SK-N-SH (cell line): ENCODE measurements at regions not wholly inside any gene's neighbourhood (a gene's known extent, or its start where the extent isn't known, plus 50 kb on each side); places are given as distances from the start of the nearest gene placed in this dataset.

ENCODE experiments used
- CTCF ChIA-PET: fragments of 300-600, 350-600 bp; formaldehyde crosslinking; extraction: SDS; loops from one replicate; lab custom pipeline; 2021; lab: Yijun Ruan, JAX
- POLR2A ChIA-PET: fragments of 350-600 bp; sonication (Branson Sonifier 250); formaldehyde crosslinking; extraction: SDS; loops from one replicate; lab custom pipeline; 2020; ENCODE audit warnings: antibody characterized with exemption, inconsistent platforms; lab: Yijun Ruan, JAX
- DNase-seq: peaks from one replicate; pipeline ENCODE4 v3.0.0; 2012
- H2AFZ ChIP-seq: fragments of 200-600 bp; sonication (generic); 2 replicates; pipeline ENCODE4 v1.8.1; 2016; ENCODE audit warnings: antibody characterized with exemption, mild to moderate bottlenecking, low read depth
- H3F3A ChIP-seq: fragments of 200-600 bp; sonication (generic); replicated peaks from 2 replicates; pipeline ENCODE3; 2016; ENCODE audit warnings: antibody characterized with exemption, mild to moderate bottlenecking; ENCODE audit not compliant: insufficient read depth
- H3K27ac ChIP-seq, 2 experiments: fragments of 200-500 bp in 1 of 2; fragments of 200-600 bp in 1 of 2; sonication (Bioruptor generic) in 1 of 2; sonication (generic), shearing (Covaris generic) in 1 of 2; 2 replicates each; pipeline versions ENCODE4 v1.5.1 to v1.6.1; 2014 to 2016; ENCODE audit warnings: low read depth in 2 of 2, inconsistent platforms in 1 of 2, low read length in 1 of 2, mild to moderate bottlenecking in 1 of 2, mixed read lengths in 1 of 2
- H3K27me3 ChIP-seq: fragments of 200-600 bp; sonication (generic), shearing (Covaris generic); 2 replicates; pipeline ENCODE4 v1.6.1; 2016; ENCODE audit warnings: mixed run types; ENCODE audit not compliant: insufficient read depth
- H3K36me3 ChIP-seq, 2 experiments: fragments of 200-500 bp in 1 of 2; fragments of 200-600 bp in 1 of 2; sonication (Bioruptor generic) in 1 of 2; sonication (generic) in 1 of 2; replicated peaks in 1 of 2; 2 replicates each; pipeline versions ENCODE3 to v1.5.1; 2014 to 2016; ENCODE audit warnings: low read length in 1 of 2, mild to moderate bottlenecking in 1 of 2; ENCODE audit not compliant: insufficient read depth in 2 of 2, control insufficient read depth in 1 of 2
- H3K4me1 ChIP-seq, 2 experiments: fragments of 200-500 bp in 1 of 2; fragments of 200-600 bp in 1 of 2; sonication (Bioruptor generic) in 1 of 2; sonication (generic), shearing (Covaris generic) in 1 of 2; 2 replicates each; pipeline versions ENCODE4 v1.5.1 to v1.6.1; 2014 to 2016; ENCODE audit warnings: low read depth in 1 of 2, low read length in 1 of 2, mixed run types in 1 of 2; ENCODE audit not compliant: insufficient read depth in 2 of 2, control insufficient read depth in 1 of 2
- H3K4me2 ChIP-seq: fragments of 200-600 bp; sonication (generic), shearing (Covaris generic); 2 replicates; pipeline ENCODE4 v1.6.1; 2017; ENCODE audit warnings: mixed run types
- H3K4me3 ChIP-seq, 2 experiments: fragments of 200-500 bp in 1 of 2; fragments of 200-600 bp in 1 of 2; sonication (Bioruptor generic) in 1 of 2; sonication (generic), shearing (Covaris generic) in 1 of 2; 2 replicates each; pipeline versions ENCODE4 v1.5.1 to v1.8.1; 2014 to 2016; ENCODE audit warnings: low read depth in 2 of 2, inconsistent platforms in 1 of 2, low read length in 1 of 2, mild to moderate bottlenecking in 1 of 2, mixed read lengths in 1 of 2, moderate library complexity in 1 of 2
- H3K79me2 ChIP-seq: fragments of 200-600 bp; sonication (generic); 2 replicates; pipeline ENCODE4 v1.8.1; 2017; ENCODE audit warnings: mild to moderate bottlenecking; ENCODE audit not compliant: insufficient read depth
- H3K9ac ChIP-seq: fragments of 200-600 bp; sonication (generic); 2 replicates; pipeline ENCODE4 v1.6.1; 2017; ENCODE audit warnings: mixed run types
- H3K9me2 ChIP-seq: fragments of 200-600 bp; sonication (generic); 2 replicates; pipeline ENCODE4 v1.6.1; 2017; ENCODE audit warnings: mixed run types
- H3K9me3 ChIP-seq: fragments of 200-600 bp; sonication (generic); 2 replicates; pipeline ENCODE4 v1.6.1; 2017; ENCODE audit warnings: mixed run types, mild to moderate bottlenecking, moderate library complexity
- H4K20me1 ChIP-seq: fragments of 200-600 bp; sonication (generic); 2 replicates; pipeline ENCODE4 v1.6.1; 2017; ENCODE audit warnings: mild to moderate bottlenecking, mixed run types; ENCODE audit not compliant: insufficient read depth
- ELF1 ChIP-seq: IDR thresholded peaks from 2 replicates; pipeline ENCODE4 v1.4.0; 2012
- MEF2A ChIP-seq: IDR thresholded peaks from 2 replicates; pipeline ENCODE4 v1.4.0; 2012; ENCODE audit warnings: low read depth, borderline replicate concordance
- NFIC ChIP-seq: IDR thresholded peaks from 2 replicates; pipeline ENCODE4 v1.4.0; 2012; ENCODE audit warnings: borderline replicate concordance
- NRF1 ChIP-seq: IDR thresholded peaks from 2 replicates; pipeline ENCODE4 v1.6.1; 2012; ENCODE audit warnings: low read depth, mild to moderate bottlenecking, low read length
- TAF1 ChIP-seq: IDR thresholded peaks from 2 replicates; pipeline ENCODE4 v1.6.1; 2012; ENCODE audit warnings: low read depth, mild to moderate bottlenecking, low read length, moderate library complexity, borderline replicate concordance
- WGBS: methylation state at CpG from one replicate; pipeline ENCODE4 v1.1.6; 2017; ENCODE audit warnings: low lambda C conversion rate; 5-methylcytosine and 5-hydroxymethylcytosine counted together
- TF ChIP-seq, protein P1 (sequence below): fragments of 150-350 bp; IDR thresholded peaks from 2 replicates; pipeline ENCODE4 v1.6.1; 2016; ENCODE audit warnings: mild to moderate bottlenecking, low read depth, low read length
- TF ChIP-seq, protein P2 (sequence below): IDR thresholded peaks from 2 replicates; pipeline ENCODE4 v1.4.0; 2012; ENCODE audit warnings: low read depth, borderline replicate concordance
- TF ChIP-seq, protein P3 (sequence below): IDR thresholded peaks from 2 replicates; pipeline ENCODE4 v1.6.1; 2012; ENCODE audit warnings: mild to moderate bottlenecking, low read depth, low read length, moderate library complexity
- TF ChIP-seq, protein P4 (sequence below): fragments of 150-350 bp; IDR thresholded peaks from 2 replicates; pipeline ENCODE4 v1.6.1; 2017; ENCODE audit warnings: antibody characterized with exemption, low read length, low read depth, borderline replicate concordance

DNA sequence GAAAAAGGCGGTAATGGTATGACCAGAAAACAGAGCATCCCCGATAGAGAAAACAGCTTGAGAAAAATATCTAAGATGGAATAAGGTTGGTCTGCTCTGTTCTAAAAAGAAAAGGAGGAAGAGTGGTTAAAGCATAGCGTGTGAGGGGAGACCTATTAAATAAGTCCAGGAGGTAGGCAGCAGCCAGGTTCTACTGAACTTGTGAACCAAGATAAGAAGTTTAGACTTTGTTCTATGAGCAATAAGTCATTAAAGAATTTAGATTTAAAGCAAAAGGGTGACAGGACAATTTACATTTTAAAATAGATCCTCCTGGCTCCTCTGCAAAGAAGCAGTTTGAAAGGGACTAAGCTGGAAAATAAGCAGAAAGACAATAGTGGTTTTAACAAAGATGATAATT, 81.3 kb upstream of the COX7C start:
- Histone ChIP-seq H3F3A (no peaks in the 10 kb centered on the region), H3K36me3 (no peaks in the 10 kb centered on the region), H3K9me2 (no peaks in the 10 kb centered on the region), H2AFZ (no peak overlapping the region), H3K27ac (no peak overlapping the region), H3K27me3 (no peaks in the 10 kb centered on the region; the same call in 1 of the 2 replicates), H3K79me2 (no peaks in the 10 kb centered on the region), H3K4me1 (no peaks in the 10 kb centered on the region), H3K4me2 (no peak overlapping the region), H3K9me3 (no peaks in the 10 kb centered on the region), H3K9ac (no peak overlapping the region), H3K4me3 (no peak overlapping the region), H4K20me1 (no peaks in the 10 kb centered on the region)
- no peak for DNase-seq
- POLR2A ChIA-PET = no interaction called here
- WGBS = 36% methylated on average over 3 of the region's 3 CpGs
- TF ChIP-seq, protein P1, sequence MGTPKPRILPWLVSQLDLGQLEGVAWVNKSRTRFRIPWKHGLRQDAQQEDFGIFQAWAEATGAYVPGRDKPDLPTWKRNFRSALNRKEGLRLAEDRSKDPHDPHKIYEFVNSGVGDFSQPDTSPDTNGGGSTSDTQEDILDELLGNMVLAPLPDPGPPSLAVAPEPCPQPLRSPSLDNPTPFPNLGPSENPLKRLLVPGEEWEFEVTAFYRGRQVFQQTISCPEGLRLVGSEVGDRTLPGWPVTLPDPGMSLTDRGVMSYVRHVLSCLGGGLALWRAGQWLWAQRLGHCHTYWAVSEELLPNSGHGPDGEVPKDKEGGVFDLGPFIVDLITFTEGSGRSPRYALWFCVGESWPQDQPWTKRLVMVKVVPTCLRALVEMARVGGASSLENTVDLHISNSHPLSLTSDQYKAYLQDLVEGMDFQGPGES = no peak
- TF ChIP-seq, protein P2, sequence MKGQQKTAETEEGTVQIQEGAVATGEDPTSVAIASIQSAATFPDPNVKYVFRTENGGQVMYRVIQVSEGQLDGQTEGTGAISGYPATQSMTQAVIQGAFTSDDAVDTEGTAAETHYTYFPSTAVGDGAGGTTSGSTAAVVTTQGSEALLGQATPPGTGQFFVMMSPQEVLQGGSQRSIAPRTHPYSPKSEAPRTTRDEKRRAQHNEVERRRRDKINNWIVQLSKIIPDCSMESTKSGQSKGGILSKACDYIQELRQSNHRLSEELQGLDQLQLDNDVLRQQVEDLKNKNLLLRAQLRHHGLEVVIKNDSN = no peak
- TF ChIP-seq NFIC = no peak
- CTCF ChIA-PET = no interaction called here

DNA sequence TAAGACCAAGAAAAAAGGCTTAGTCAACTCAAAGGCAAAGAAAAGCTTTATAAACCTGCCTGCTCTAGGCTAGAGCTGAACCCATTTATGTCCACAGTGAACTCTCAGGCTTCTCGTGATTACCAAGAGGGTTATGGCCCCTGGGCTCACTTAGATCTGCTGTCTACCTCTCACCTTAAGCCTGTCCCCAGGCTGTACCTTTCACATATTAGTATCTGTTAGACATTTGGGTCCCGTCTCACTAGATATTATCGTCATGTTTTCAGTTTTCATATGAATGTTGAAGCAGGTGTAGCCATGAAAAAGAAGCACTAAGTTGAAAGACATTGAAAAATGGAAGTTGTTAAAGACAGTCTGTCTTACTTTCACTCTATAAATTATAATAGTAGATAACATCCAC, 75.2 kb upstream of the COX7C start:
- Histone ChIP-seq H3K4me3 (no peak overlapping the region), H3K27ac (no peak overlapping the region), H4K20me1 (no peaks in the 10 kb centered on the region), H3K9me3 (no peaks in the 10 kb centered on the region), H3F3A (no peaks in the 10 kb centered on the region), H3K36me3 (no peaks in the 10 kb centered on the region), H3K9me2 (no peaks in the 10 kb centered on the region), H3K4me1 (no peaks in the 10 kb centered on the region), H3K27me3 (no peaks in the 10 kb centered on the region), H3K4me2 (no peak overlapping the region), H3K9ac (no peak overlapping the region), H3K79me2 (no peaks in the 10 kb centered on the region), H2AFZ (no peak overlapping the region)
- no peak for TF ChIP-seq NFIC
- TF ChIP-seq NRF1 = no peak
- TF ChIP-seq, protein P3, sequence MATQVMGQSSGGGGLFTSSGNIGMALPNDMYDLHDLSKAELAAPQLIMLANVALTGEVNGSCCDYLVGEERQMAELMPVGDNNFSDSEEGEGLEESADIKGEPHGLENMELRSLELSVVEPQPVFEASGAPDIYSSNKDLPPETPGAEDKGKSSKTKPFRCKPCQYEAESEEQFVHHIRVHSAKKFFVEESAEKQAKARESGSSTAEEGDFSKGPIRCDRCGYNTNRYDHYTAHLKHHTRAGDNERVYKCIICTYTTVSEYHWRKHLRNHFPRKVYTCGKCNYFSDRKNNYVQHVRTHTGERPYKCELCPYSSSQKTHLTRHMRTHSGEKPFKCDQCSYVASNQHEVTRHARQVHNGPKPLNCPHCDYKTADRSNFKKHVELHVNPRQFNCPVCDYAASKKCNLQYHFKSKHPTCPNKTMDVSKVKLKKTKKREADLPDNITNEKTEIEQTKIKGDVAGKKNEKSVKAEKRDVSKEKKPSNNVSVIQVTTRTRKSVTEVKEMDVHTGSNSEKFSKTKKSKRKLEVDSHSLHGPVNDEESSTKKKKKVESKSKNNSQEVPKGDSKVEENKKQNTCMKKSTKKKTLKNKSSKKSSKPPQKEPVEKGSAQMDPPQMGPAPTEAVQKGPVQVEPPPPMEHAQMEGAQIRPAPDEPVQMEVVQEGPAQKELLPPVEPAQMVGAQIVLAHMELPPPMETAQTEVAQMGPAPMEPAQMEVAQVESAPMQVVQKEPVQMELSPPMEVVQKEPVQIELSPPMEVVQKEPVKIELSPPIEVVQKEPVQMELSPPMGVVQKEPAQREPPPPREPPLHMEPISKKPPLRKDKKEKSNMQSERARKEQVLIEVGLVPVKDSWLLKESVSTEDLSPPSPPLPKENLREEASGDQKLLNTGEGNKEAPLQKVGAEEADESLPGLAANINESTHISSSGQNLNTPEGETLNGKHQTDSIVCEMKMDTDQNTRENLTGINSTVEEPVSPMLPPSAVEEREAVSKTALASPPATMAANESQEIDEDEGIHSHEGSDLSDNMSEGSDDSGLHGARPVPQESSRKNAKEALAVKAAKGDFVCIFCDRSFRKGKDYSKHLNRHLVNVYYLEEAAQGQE = no peak
- no peak for TF ChIP-seq MEF2A
- TF ChIP-seq ELF1 = no peak
- TF ChIP-seq, protein P4, sequence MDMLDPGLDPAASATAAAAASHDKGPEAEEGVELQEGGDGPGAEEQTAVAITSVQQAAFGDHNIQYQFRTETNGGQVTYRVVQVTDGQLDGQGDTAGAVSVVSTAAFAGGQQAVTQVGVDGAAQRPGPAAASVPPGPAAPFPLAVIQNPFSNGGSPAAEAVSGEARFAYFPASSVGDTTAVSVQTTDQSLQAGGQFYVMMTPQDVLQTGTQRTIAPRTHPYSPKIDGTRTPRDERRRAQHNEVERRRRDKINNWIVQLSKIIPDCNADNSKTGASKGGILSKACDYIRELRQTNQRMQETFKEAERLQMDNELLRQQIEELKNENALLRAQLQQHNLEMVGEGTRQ = no peak
- TF ChIP-seq, protein P1 = no peak
- TF ChIP-seq TAF1 = no peak
- ChIA-PET POLR2A (no interaction called here), CTCF (no interaction called here)
- 10% methylated on average over 3 of the region's 3 CpGs for WGBS
- no peak for DNase-seq
